ENCODE measurements at regions not wholly inside any gene's neighbourhood (a gene's known extent, or its start where the extent isn't known, plus 50 kb on each side); places are given as distances from the start of the nearest gene placed in this dataset.
"Not testable (repeated sequence)": the region's sequence is repeated elsewhere in the genome, so short reads cannot be mapped to it uniquely, and the experiment has no call there.

- no peak overlapping the region for H2AFZ ChIP-seq (ENCODE audit: insufficient read depth, low read depth, low read length, poor library complexity, severe bottlenecking)
- H3K9ac ChIP-seq (ENCODE audit: insufficient read depth, low read length, poor library complexity, severe bottlenecking), result no peak overlapping the region
- H3K27me3 ChIP-seq (ENCODE audit: control insufficient read depth in 2 of 2, insufficient read depth in 2 of 2, low read length in 2 of 2), result no peaks in the 10 kb centered on the region
- H3K4me3 ChIP-seq (replicated peaks in 1 of 3; ENCODE audit: low read depth in 2 of 3, low read length in 3 of 3), result no peak overlapping the region
- peaks cover 0 to 2% (median 2%) of the 10 kb centered on the region in 3 donors for H3K27me3 Mint-ChIP-seq (ENCODE audit: low read depth in 3 of 3)
- no peak for TF ChIP-seq CTCF (IDR thresholded peaks at IDR 0.05)
- H3K79me2 ChIP-seq (ENCODE audit: insufficient read depth, low read length), result no peaks in the 10 kb centered on the region
- H3K4me3 Mint-ChIP-seq, result no peak overlapping the region
- no peaks in the 10 kb centered on the region for H3K4me1 ChIP-seq (ENCODE audit: control insufficient read depth in 1 of 2, insufficient read depth in 2 of 2, low read length in 2 of 2)
- H3K9me3 ChIP-seq (replicated peaks in 1 of 2; ENCODE audit: control insufficient read depth in 1 of 2, insufficient read depth in 1 of 2, low read length in 2 of 2), result no peaks in the 10 kb centered on the region
- no peak overlapping the region for H3K27ac Mint-ChIP-seq
- 96% methylated on average over 4 of the region's 6 CpGs for WGBS (ENCODE audit: insufficient coverage)
- H3K36me3 ChIP-seq (replicated peaks in 1 of 2; ENCODE audit: control insufficient read depth in 1 of 2, insufficient read depth in 2 of 2, low read length in 2 of 2), result no peaks in the 10 kb centered on the region
- H3K4me1 Mint-ChIP-seq, result peaks cover 4% of the 10 kb centered on the region
- no peak overlapping the region for H3K27ac ChIP-seq (ENCODE audit: low read depth in 1 of 2, low read length in 2 of 2)
- H4K20me1 ChIP-seq (ENCODE audit: insufficient read depth, low read length), result no peaks in the 10 kb centered on the region
- intact Hi-C loops (cut with micrococcal nuclease), result no loop called here
- no peak for DNase-seq
- no peaks in the 10 kb centered on the region for H3K36me3 Mint-ChIP-seq
- H3K4me2 ChIP-seq (replicated peaks; ENCODE audit: extremely low read depth, low read length, poor library complexity, severe bottlenecking), result no peak overlapping the region
- no peaks in the 10 kb centered on the region for H3K9me3 Mint-ChIP-seq
Observed at GRCh38 chr3:72505539-72506405, 342.5 kb downstream of the SHQ1 start.

- H3K4me1 ChIP-seq (ENCODE audit: control insufficient read depth in 1 of 2, insufficient read depth in 2 of 2, low read length in 2 of 2), result peaks cover 43 to 45% of the 10 kb centered on the region in 2 donors
- H3K4me3 Mint-ChIP-seq; H3K36me3 Mint-ChIP-seq; H3K36me3 ChIP-seq (replicated peaks in 1 of 2; ENCODE audit: control insufficient read depth in 1 of 2, insufficient read depth in 2 of 2, low read length in 2 of 2); H3K79me2 ChIP-seq (ENCODE audit: insufficient read depth, low read length); H2AFZ ChIP-seq (ENCODE audit: insufficient read depth, low read depth, low read length, poor library complexity, severe bottlenecking); H4K20me1 ChIP-seq (ENCODE audit: insufficient read depth, low read length); H3K9me3 ChIP-seq (replicated peaks in 1 of 2; ENCODE audit: control insufficient read depth in 1 of 2, insufficient read depth in 1 of 2, low read length in 2 of 2); H3K9me3 Mint-ChIP-seq; H3K27me3 ChIP-seq (ENCODE audit: control insufficient read depth in 2 of 2, insufficient read depth in 2 of 2, low read length in 2 of 2); H3K27me3 Mint-ChIP-seq (ENCODE audit: low read depth in 3 of 3): not testable (repeated sequence)
- peak overlapping the region; percentile 41 for H3K4me2 ChIP-seq (replicated peaks; ENCODE audit: extremely low read depth, low read length, poor library complexity, severe bottlenecking)
- peak overlapping the region in 1 of 3 experiments; percentile 23 for H3K4me3 ChIP-seq (replicated peaks in 1 of 3; ENCODE audit: low read depth in 2 of 3, low read length in 3 of 3)
- DNase-seq, result peak; percentile 70 to 91 (median 90)
- WGBS (ENCODE audit: insufficient coverage), result 75% methylated on average over 2 of the region's 7 CpGs
- H3K9ac ChIP-seq (ENCODE audit: insufficient read depth, low read length, poor library complexity, severe bottlenecking), result peak overlapping the region; percentile 48
- H3K4me1 Mint-ChIP-seq, result peaks cover 55% of the 10 kb centered on the region
- H3K27ac ChIP-seq (ENCODE audit: low read depth in 1 of 2, low read length in 2 of 2), result peak overlapping the region; percentile 82 to 89
- intact Hi-C loops (cut with micrococcal nuclease), result loop anchor here (5.0 kb wide), 2 partner anchors 35 to 130 kb away; no protein-coding TSS in a partner anchor
- peak overlapping the region; percentile 84 to 98 (median 92) for H3K27ac Mint-ChIP-seq
Observed at GRCh38 chr3:72497501-72497900, 350.7 kb downstream of the SHQ1 start.
